Colonic mucosa (tissue), 4 donors: ENCODE measurements at regions not wholly inside any gene's neighbourhood (a gene's known extent, or its start where the extent isn't known, plus 50 kb on each side); places are given as distances from the start of the nearest gene placed in this dataset.

Experiments used
- DNase-seq: peaks from one replicate; pipeline ENCODE4 v3.0.0-alpha.2; 2020
- H3K27ac ChIP-seq: fragments of 200-600 bp; one replicate; pipeline ENCODE4 v1.8.0; 2021
- H3K27me3 ChIP-seq: fragments of 200-600 bp; one replicate; pipeline ENCODE4 v1.8.0; 2021
- H3K36me3 ChIP-seq: fragments of 200-600 bp; one replicate; pipeline ENCODE4 v1.8.0; 2021
- H3K4me1 ChIP-seq: fragments of 200-600 bp; one replicate; pipeline ENCODE4 v1.8.0; 2021; ENCODE audit warnings: mild to moderate bottlenecking
- H3K4me3 ChIP-seq: fragments of 200-600 bp; one replicate; pipeline ENCODE4 v1.8.0; 2021
- H3K9ac ChIP-seq, 2 donors: one replicate each; pipeline ENCODE4 v1.7.0; 2013; ENCODE audit warnings: control low read depth in 2 of 2, low read depth in 2 of 2, low read length in 2 of 2
- H3K9me3 ChIP-seq: fragments of 200-600 bp; one replicate; pipeline ENCODE4 v1.8.0; 2021
- CTCF ChIP-seq: fragments of 200-600 bp; IDR thresholded peaks from one replicate; pipeline ENCODE4 v1.8.0; 2022; ENCODE audit warnings: antibody characterized with exemption, mild to moderate bottlenecking
- intact Hi-C: fragments of 100-400 bp; cut with DNase I; formaldehyde crosslinking; loops from one replicate; pipeline ENCODE4 v1.14.1; 2022
- donor health status: healthy.
- donor health status: DM: no; HTN: no; CAD: no.
- donor health status: DM: no; HTN: no; CAD: no.

GRCh38 chr5:5772202-5772601, 349.7 kb downstream of the ICE1 start:
- Histone ChIP-seq H3K9me3 (no peaks in the 10 kb centered on the region), H3K27me3 (no peaks in the 10 kb centered on the region), H3K27ac (no peak overlapping the region), H3K4me3 (no peak overlapping the region), H3K36me3 (no peaks in the 10 kb centered on the region), H3K9ac (no peak overlapping the region), H3K4me1 (no peaks in the 10 kb centered on the region)
- no peak for TF ChIP-seq CTCF
- no peak for DNase-seq
- intact Hi-C loops, result no loop called here

GRCh38 chr5:5770825-5771224, 348.3 kb downstream of the ICE1 start:
- no peak overlapping the region for H3K27ac ChIP-seq
- H3K9ac ChIP-seq, result no peak overlapping the region
- no peaks in the 10 kb centered on the region for H3K9me3 ChIP-seq
- no peak for DNase-seq
- intact Hi-C loops, result no loop called here
- no peaks in the 10 kb centered on the region for H3K36me3 ChIP-seq
- H3K4me1 ChIP-seq, result no peaks in the 10 kb centered on the region
- no peaks in the 10 kb centered on the region for H3K27me3 ChIP-seq
- no peak overlapping the region for H3K4me3 ChIP-seq
- no peak for TF ChIP-seq CTCF

- Histone ChIP-seq H3K4me3 (no peak overlapping the region), H3K4me1 (no peaks in the 10 kb centered on the region), H3K9me3 (no peaks in the 10 kb centered on the region), H3K27me3 (no peaks in the 10 kb centered on the region), H3K9ac (no peak overlapping the region), H3K36me3 (no peaks in the 10 kb centered on the region), H3K27ac (no peak overlapping the region)
- intact Hi-C loops, result no loop called here
- DNase-seq, result no peak
- no peak for TF ChIP-seq CTCF
Observed at GRCh38 chr5:5767286-5767928, 344.9 kb downstream of the ICE1 start.

- Histone ChIP-seq H3K4me1 (no peaks in the 10 kb centered on the region), H3K4me3 (no peak overlapping the region), H3K36me3 (no peaks in the 10 kb centered on the region), H3K9ac (no peak overlapping the region), H3K27me3 (no peaks in the 10 kb centered on the region), H3K27ac (no peak overlapping the region), H3K9me3 (no peaks in the 10 kb centered on the region)
- intact Hi-C loops, result no loop called here
- no peak for TF ChIP-seq CTCF
- DNase-seq, result no peak
Observed at GRCh38 chr5:5765066-5765850, 342.8 kb downstream of the ICE1 start.

GRCh38 chr5:5764246-5764645, 341.8 kb downstream of the ICE1 start:
- Histone ChIP-seq H3K36me3 (no peaks in the 10 kb centered on the region), H3K9me3 (no peaks in the 10 kb centered on the region), H3K27me3 (no peaks in the 10 kb centered on the region), H3K4me1 (no peaks in the 10 kb centered on the region), H3K9ac (no peak overlapping the region), H3K4me3 (no peak overlapping the region), H3K27ac (no peak overlapping the region)
- intact Hi-C loops, result no loop called here
- DNase-seq, result no peak
- TF ChIP-seq CTCF, result no peak
